Gastroesophageal sphincter (tissue), 4 donors: ENCODE measurements at regions not wholly inside any gene's neighbourhood (a gene's known extent, or its start where the extent isn't known, plus 50 kb on each side); places are given as distances from the start of the nearest gene placed in this dataset.
"Not testable (repeated sequence)": the region's sequence is repeated elsewhere in the genome, so short reads cannot be mapped to it uniquely, and the experiment has no call there.

Source experiments
- ATAC-seq: fragments of 150-250 bp; one replicate; pipeline ENCODE4 v1.9.1; 2016; ENCODE audit warnings: mild to moderate bottlenecking, moderate library complexity
- H3K27ac ChIP-seq, 4 donors: fragments of 200-600 bp; sonication (generic) in 3 of 4; 1 replicate in 3 of 4; 2 replicates in 1 of 4; pipeline ENCODE4 v1.5.1; 2016 to 2019
- H3K27me3 ChIP-seq: fragments of 200-600 bp; sonication (generic); one replicate; pipeline ENCODE4 v1.5.1; 2019
- H3K36me3 ChIP-seq, 2 donors: fragments of 200-600 bp; sonication (generic); one replicate each; pipeline ENCODE4 v1.5.1; 2019; ENCODE audit warnings: control low read depth in 1 of 2
- H3K4me1 ChIP-seq, 3 donors: fragments of 200-600 bp; sonication (generic); 1 replicate in 2 of 3; 2 replicates in 1 of 3; pipeline ENCODE4 v1.5.1; 2016 to 2019; ENCODE audit warnings: control low read depth in 2 of 3
- H3K4me3 ChIP-seq, 2 donors: fragments of 200-600 bp; sonication (generic); one replicate each; pipeline ENCODE4 v1.5.1; 2019; ENCODE audit warnings: mild to moderate bottlenecking in 1 of 2, moderate library complexity in 1 of 2
- H3K9me3 ChIP-seq, 3 donors: fragments of 200-600 bp; sonication (generic); one replicate each; pipeline ENCODE4 v1.5.1; 2017 to 2019; ENCODE audit warnings: control low read depth in 2 of 3
- EP300 ChIP-seq: sonication (generic); formaldehyde crosslinking; IDR thresholded peaks from one replicate; pipeline ENCODE4 v1.6.1; 2017; ENCODE audit warnings: antibody characterized with exemption, mild to moderate bottlenecking
- POLR2A ChIP-seq, 2 donors: fragments of 450-650 bp; IDR thresholded peaks; one replicate each; pipeline ENCODE4 v1.6.1; 2017; ENCODE audit warnings: antibody characterized with exemption in 2 of 2, mild to moderate bottlenecking in 2 of 2, moderate library complexity in 1 of 2
- POLR2AphosphoS5 ChIP-seq: sonication (generic); formaldehyde crosslinking; IDR thresholded peaks from one replicate; pipeline ENCODE4 v1.6.1; 2017; ENCODE audit warnings: antibody characterized with exemption
- WGBS, 2 donors: methylation state at CpG; one replicate each; pipeline ENCODE4 v1.1.5; 2018; ENCODE audit warnings: low coverage in 1 of 2; 5-methylcytosine and 5-hydroxymethylcytosine counted together
- TF ChIP-seq, protein P1 (sequence below), 4 experiments: fragments of 200-600 bp in 2 of 4; fragments of 450-650 bp in 2 of 4; sonication (generic) in 1 of 4; IDR thresholded peaks; one replicate each; pipeline ENCODE4 v1.5.1; 2017 to 2019; ENCODE audit warnings: antibody characterized with exemption in 4 of 4, mild to moderate bottlenecking in 2 of 4, moderate library complexity in 2 of 4

DNA sequence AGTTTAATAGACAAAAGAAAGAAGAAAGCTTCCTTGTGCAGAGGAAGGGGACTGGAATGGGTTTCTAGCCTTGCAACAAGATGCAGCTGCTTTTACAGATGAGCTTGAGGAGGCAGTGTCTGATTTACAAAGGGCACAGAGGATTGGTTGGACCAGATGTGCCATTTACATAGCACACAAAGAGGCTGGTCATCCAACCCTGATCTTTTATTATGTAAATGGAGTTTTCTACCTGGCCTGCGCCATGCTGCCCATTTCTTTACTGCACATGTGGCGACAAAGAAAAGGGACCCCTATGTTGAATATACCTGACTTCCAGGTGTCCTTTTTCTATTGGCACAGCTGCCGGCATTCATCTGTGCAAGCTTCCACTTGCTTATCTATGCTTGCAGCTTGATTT is 409.4 kb upstream of the FRG2C start:
- 58 to 68% methylated on average over 2 to 3 of the region's 3 CpGs for WGBS, 2 donors
- ATAC-seq: no peak
- no peaks in the 10 kb centered on the region for H3K4me1 ChIP-seq
- H3K4me3 ChIP-seq: no peak overlapping the region
- H3K27ac ChIP-seq: no peak overlapping the region
- no peaks in the 10 kb centered on the region for H3K36me3 ChIP-seq
- TF ChIP-seq POLR2A (IDR thresholded peaks at IDR 0.05): no peak
- TF ChIP-seq, protein P1, sequence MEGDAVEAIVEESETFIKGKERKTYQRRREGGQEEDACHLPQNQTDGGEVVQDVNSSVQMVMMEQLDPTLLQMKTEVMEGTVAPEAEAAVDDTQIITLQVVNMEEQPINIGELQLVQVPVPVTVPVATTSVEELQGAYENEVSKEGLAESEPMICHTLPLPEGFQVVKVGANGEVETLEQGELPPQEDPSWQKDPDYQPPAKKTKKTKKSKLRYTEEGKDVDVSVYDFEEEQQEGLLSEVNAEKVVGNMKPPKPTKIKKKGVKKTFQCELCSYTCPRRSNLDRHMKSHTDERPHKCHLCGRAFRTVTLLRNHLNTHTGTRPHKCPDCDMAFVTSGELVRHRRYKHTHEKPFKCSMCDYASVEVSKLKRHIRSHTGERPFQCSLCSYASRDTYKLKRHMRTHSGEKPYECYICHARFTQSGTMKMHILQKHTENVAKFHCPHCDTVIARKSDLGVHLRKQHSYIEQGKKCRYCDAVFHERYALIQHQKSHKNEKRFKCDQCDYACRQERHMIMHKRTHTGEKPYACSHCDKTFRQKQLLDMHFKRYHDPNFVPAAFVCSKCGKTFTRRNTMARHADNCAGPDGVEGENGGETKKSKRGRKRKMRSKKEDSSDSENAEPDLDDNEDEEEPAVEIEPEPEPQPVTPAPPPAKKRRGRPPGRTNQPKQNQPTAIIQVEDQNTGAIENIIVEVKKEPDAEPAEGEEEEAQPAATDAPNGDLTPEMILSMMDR (IDR thresholded peaks at IDR 0.05): no peak
- H3K9me3 ChIP-seq: no peaks in the 10 kb centered on the region
- H3K27me3 ChIP-seq: no peaks in the 10 kb centered on the region

DNA sequence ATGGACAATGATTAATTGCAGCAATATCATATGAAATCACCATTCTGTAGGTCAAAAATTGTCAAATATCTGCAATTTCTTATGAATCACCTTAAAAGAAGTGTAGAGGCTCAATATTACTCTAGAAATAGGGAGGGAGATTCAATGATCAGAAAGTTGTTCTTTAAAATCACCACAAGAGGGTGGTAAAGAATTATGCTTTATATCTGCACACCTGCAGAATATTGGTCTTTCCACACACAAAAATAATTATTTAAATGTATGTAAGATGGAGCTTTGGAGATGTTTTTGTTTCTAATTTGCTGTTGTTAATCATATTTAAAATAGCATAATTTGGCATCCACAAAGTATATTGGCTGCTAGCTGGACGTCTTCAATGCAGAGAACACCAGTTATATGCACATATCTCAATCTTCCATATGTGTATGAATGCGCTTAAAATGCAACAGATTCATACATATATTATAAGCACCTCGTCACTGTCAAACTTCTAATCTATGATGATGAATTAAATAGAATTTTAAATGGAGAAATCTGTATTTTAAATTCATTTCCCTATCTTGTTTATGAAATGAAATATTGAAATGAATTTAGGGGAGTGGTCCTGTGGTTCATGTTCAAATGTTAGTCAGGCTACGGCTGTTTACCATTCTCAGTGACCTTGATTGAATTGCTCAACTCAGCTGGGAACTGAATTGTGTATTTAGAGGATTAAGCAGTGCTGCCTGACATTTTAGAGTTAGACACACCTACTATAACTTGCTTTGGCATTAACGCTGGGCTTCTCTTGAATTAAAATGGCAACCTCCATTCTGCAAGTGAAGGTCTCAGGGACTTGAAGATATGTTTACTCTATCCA is 405.1 kb upstream of the FRG2C start:
- TF ChIP-seq, protein P1 (IDR thresholded peaks at IDR 0.05): peak; percentile 9 to 36 (median 11)
- WGBS, 2 donors: 40 to 43% methylated on average over 5 of the region's 5 CpGs
- H3K4me3 ChIP-seq, H3K27me3 ChIP-seq, ATAC-seq, H3K4me1 ChIP-seq, H3K36me3 ChIP-seq, H3K9me3 ChIP-seq, H3K27ac ChIP-seq: not testable (repeated sequence)

DNA sequence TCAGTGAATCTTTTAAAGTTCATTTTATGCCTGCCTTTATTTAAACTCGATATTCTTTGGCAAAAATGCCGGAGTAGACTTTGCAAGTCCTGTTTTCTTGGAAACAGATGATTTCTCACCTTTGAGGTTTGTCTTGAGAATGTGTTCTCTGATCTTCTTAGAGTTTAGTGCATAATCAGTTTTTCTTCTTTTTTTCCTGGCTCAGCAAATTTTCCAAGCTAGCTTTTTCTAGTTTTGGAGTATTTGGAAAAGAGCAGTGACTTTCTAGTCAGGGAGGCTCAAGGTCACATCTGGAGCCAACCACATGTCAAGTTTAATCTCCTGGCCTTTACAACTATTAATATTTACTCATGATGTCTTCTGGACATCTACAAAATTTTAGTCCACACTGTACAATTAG is 403.2 kb upstream of the FRG2C start:
- not testable (repeated sequence) for H3K9me3 ChIP-seq, H3K4me3 ChIP-seq, H3K27me3 ChIP-seq, H3K36me3 ChIP-seq, H3K4me1 ChIP-seq, H3K27ac ChIP-seq, ATAC-seq
- 42 to 51% methylated on average over 2 of the region's 2 CpGs for WGBS, 2 donors

DNA sequence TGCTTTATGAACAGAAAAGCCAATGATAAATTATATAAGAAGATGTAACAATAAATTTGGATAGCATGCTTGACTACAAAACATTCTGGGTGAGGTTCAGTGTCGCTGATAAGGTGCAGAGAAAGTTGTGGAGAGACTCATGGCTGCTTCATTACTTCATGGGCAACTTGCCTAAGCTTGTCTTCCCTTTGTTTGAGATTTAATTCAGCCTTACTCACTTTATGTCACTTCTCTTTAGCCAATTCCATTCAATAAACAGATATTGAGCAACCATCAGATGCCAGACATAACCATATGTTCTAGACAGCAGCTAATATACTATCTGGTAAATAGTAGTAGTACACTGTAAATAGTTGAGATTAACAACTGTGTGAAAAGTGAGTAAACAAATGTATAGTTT is 401.5 kb upstream of the FRG2C start:
- no peak for ATAC-seq

DNA sequence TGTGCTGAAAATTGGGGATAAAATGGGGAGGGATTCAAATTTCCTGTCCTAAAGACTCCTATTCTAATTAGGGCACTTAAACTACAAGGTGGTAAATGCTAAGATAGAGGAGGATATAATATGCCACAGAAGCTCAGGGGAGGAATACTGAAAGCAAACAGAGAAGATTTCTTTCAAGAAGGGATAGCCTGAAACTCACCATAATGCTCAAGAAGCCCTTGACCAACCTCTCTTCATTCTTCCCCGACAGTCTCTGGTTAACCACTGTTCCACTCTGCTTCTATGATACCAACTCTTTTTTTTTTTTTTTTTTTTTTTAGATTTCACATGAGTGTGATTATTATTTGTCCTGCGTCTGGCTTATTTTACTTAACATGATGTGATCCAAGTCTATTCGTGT is 398.2 kb upstream of the FRG2C start:
- H3K36me3 ChIP-seq: no peaks in the 10 kb centered on the region
- H3K27me3 ChIP-seq: no peaks in the 10 kb centered on the region
- no peak for ATAC-seq
- no peak for TF ChIP-seq POLR2A (IDR thresholded peaks at IDR 0.05)
- TF ChIP-seq, protein P1 (IDR thresholded peaks at IDR 0.05): no peak
- no peak for TF ChIP-seq EP300
- no peak for TF ChIP-seq POLR2AphosphoS5
- no peaks in the 10 kb centered on the region for H3K9me3 ChIP-seq
- no peaks in the 10 kb centered on the region for H3K4me1 ChIP-seq
- H3K27ac ChIP-seq: no peak overlapping the region
- 47 to 80% methylated on average over 3 of the region's 3 CpGs for WGBS, 2 donors
- H3K4me3 ChIP-seq: no peak overlapping the region

More for the DNA sequence above, 401.5 kb upstream of the FRG2C start:
- Histone ChIP-seq H3K4me1 (no peaks in the 10 kb centered on the region), H3K4me3 (no peak overlapping the region), H3K36me3 (no peaks in the 10 kb centered on the region), H3K27ac (no peak overlapping the region), H3K27me3 (no peaks in the 10 kb centered on the region), H3K9me3 (no peaks in the 10 kb centered on the region)
- TF ChIP-seq EP300 (no peak), POLR2A (IDR thresholded peaks at IDR 0.05) (no peak), POLR2AphosphoS5 (no peak)
- TF ChIP-seq, protein P1 (IDR thresholded peaks at IDR 0.05): no peak
- WGBS, 2 donors: 67 to 100% methylated on average over 1 of the region's 1 CpG

DNA sequence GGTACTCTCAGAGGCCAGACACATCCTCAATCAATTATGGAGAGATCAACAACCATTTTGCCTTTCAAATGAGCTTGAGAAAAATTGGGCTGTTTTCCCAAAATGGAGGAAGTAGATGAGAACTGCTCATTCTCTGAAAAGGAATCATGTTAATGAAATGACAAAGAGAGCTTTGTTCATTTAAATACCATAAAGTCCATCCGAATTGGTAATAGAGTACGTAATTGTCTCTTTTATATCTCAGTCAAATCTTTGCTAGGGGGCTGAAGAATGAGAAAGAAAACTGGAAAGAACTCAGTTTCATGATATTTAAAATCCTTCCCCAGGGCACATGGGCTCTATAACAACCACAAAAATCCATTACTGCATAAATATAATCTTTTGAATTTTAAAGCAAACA is 395.6 kb upstream of the FRG2C start:
- not testable (repeated sequence) for H3K27ac ChIP-seq, H3K9me3 ChIP-seq
- WGBS, 2 donors: 56 to 76% methylated on average over 2 of the region's 2 CpGs

DNA sequence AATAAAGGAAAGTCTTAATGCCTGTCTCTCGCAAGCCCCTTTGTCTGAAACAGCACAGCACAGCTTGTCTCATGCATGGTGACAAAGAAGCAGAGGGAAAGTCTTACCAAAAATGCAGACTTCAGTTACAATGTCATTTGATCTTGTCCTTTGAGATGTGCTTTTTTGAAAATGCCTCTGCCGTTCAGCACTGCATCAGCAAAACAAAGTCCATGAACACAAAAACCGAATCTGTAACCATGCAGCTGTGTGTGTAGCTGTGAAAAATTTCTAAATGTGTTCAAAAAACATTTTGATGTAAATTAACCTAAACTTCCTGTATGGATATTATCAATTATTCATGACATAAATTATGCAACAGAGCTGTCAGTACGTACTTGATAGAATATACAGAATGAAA is 391.9 kb upstream of the FRG2C start:
- not testable (repeated sequence) for H3K27ac ChIP-seq, H3K9me3 ChIP-seq, H3K36me3 ChIP-seq, H3K27me3 ChIP-seq, ATAC-seq, H3K4me1 ChIP-seq, H3K4me3 ChIP-seq
- WGBS, 2 donors: 48 to 64% methylated on average over 4 of the region's 4 CpGs

More for the DNA sequence above, 395.6 kb upstream of the FRG2C start:
- ATAC-seq, H3K27me3 ChIP-seq, H3K4me3 ChIP-seq, H3K36me3 ChIP-seq, H3K4me1 ChIP-seq: not testable (repeated sequence)
